OCI-LY3 (cell line): ENCODE measurements at regions not wholly inside any gene's neighbourhood (a gene's known extent, or its start where the extent isn't known, plus 50 kb on each side); places are given as distances from the start of the nearest gene placed in this dataset.
"Not testable (repeated sequence)": the region's sequence is repeated elsewhere in the genome, so short reads cannot be mapped to it uniquely, and the experiment has no call there.

ENCODE experiments used
- H2AFZ ChIP-seq: fragments of 200-600, 300-600 bp; shearing (Covaris generic); 2 replicates; pipeline ENCODE4 v1.6.0; 2014; ENCODE audit warnings: antibody characterized with exemption, low read depth, low read length
- H3K27ac ChIP-seq: fragments of 200-600, 300-600 bp; sonication (generic); 2 replicates; pipeline ENCODE4 v1.5.1; 2014; ENCODE audit warnings: mild to moderate bottlenecking, low read length, moderate library complexity, mixed read lengths
- H3K27me3 ChIP-seq: fragments of 200-600, 300-600 bp; sonication (generic); 2 replicates; pipeline ENCODE4 v1.6.1; 2014; ENCODE audit warnings: low read depth, low read length, mixed read lengths
- H3K36me3 ChIP-seq: fragments of 200-600, 300-600 bp; sonication (generic); replicated peaks from 2 replicates; pipeline ENCODE3; 2014; ENCODE audit warnings: low read depth, low read length, mixed read lengths
- H3K4me1 ChIP-seq: fragments of 300-600, 200-600 bp; sonication (generic); 2 replicates; pipeline ENCODE4 v1.6.1; 2014; ENCODE audit warnings: low read length, mixed read lengths
- H3K4me2 ChIP-seq: fragments of 200-600, 300-600 bp; sonication (generic); 2 replicates; pipeline ENCODE4 v1.6.1; 2014; ENCODE audit warnings: low read length, mixed read lengths
- H3K4me3 ChIP-seq: fragments of 300-600, 200-600 bp; sonication (generic); 2 replicates; pipeline ENCODE4 v1.5.1; 2014; ENCODE audit warnings: antibody characterized with exemption, mild to moderate bottlenecking, low read length, moderate library complexity
- H3K79me2 ChIP-seq: fragments of 300-600, 200-600 bp; shearing (Covaris generic); 2 replicates; pipeline ENCODE4 v1.6.1; 2014; ENCODE audit warnings: mild to moderate bottlenecking, low read length, mixed read lengths
- H3K9ac ChIP-seq: fragments of 300-600, 200-600 bp; shearing (Covaris generic); 2 replicates; pipeline ENCODE4 v1.6.0; 2014; ENCODE audit warnings: mild to moderate bottlenecking, low read length, moderate library complexity
- H3K9me3 ChIP-seq: fragments of 200-600, 300-600 bp; shearing (Covaris generic); 2 replicates; pipeline ENCODE4 v1.6.1; 2014; ENCODE audit warnings: low read length, mixed read lengths; ENCODE audit not compliant: insufficient read depth
- H4K20me1 ChIP-seq: fragments of 200-600, 300-600 bp; sonication (generic); 2 replicates; pipeline ENCODE4 v1.6.1; 2016; ENCODE audit warnings: low read length, mixed read lengths; ENCODE audit not compliant: insufficient read depth
- CTCF ChIP-seq: fragments of 200-600, 300-600 bp; sonication (generic); IDR thresholded peaks from 2 replicates; pipeline ENCODE4 v1.5.1; 2014; ENCODE audit warnings: antibody characterized with exemption, low read length, low read depth
- EZH2phosphoT487 ChIP-seq: fragments of 200-600 bp; shearing (Covaris generic); IDR thresholded peaks from 2 replicates; pipeline ENCODE4 v1.6.1; 2018; ENCODE audit warnings: antibody characterized with exemption, mixed run types, low read depth

- H3K4me1 ChIP-seq, result no peaks in the 10 kb centered on the region
- no peaks in the 10 kb centered on the region for H3K9me3 ChIP-seq
- no peak overlapping the region for H3K27ac ChIP-seq
- H2AFZ ChIP-seq, result no peak overlapping the region
- no peaks in the 10 kb centered on the region for H3K36me3 ChIP-seq
- H3K27me3 ChIP-seq, result no peaks in the 10 kb centered on the region
- no peak overlapping the region for H3K9ac ChIP-seq
- H4K20me1 ChIP-seq, result no peaks in the 10 kb centered on the region
- H3K79me2 ChIP-seq, result no peaks in the 10 kb centered on the region
- TF ChIP-seq EZH2phosphoT487, result no peak
- no peak for TF ChIP-seq CTCF
- H3K4me3 ChIP-seq, result no peak overlapping the region
- H3K4me2 ChIP-seq, result no peak overlapping the region
Measured at GRCh38 chr10:108327706-108328105, 1163.2 kb upstream of the SORCS1 start.

- no peak overlapping the region for H3K4me3 ChIP-seq
- no peak overlapping the region for H2AFZ ChIP-seq
- no peaks in the 10 kb centered on the region for H3K27me3 ChIP-seq
- H3K36me3 ChIP-seq, result no peaks in the 10 kb centered on the region
- TF ChIP-seq CTCF, result no peak
- TF ChIP-seq EZH2phosphoT487, result no peak
- no peaks in the 10 kb centered on the region for H4K20me1 ChIP-seq
- no peaks in the 10 kb centered on the region for H3K4me1 ChIP-seq
- no peak overlapping the region for H3K27ac ChIP-seq
- H3K9ac ChIP-seq, result no peak overlapping the region
- H3K9me3 ChIP-seq, result no peaks in the 10 kb centered on the region
- no peak overlapping the region for H3K4me2 ChIP-seq
- H3K79me2 ChIP-seq, result no peaks in the 10 kb centered on the region
Measured at GRCh38 chr10:108323274-108323798, 1158.8 kb upstream of the SORCS1 start.

GRCh38 chr10:108319434-108320222 is 1155.1 kb upstream of the SORCS1 start:
- Histone ChIP-seq H2AFZ (no peak overlapping the region), H3K79me2 (no peaks in the 10 kb centered on the region), H3K27me3 (no peaks in the 10 kb centered on the region), H3K36me3 (no peaks in the 10 kb centered on the region), H3K4me2 (no peak overlapping the region), H3K9ac (no peak overlapping the region), H3K4me1 (0 out of 2 replicates have a peak, but pooled peaks cover 3% of the 10 kb centered on the region), H3K4me3 (no peak overlapping the region), H4K20me1 (no peaks in the 10 kb centered on the region), H3K9me3 (no peaks in the 10 kb centered on the region), H3K27ac (no peak overlapping the region)
- TF ChIP-seq EZH2phosphoT487 (no peak), CTCF (no peak)

GRCh38 chr10:108315636-108316035 is 1151.1 kb upstream of the SORCS1 start:
- not testable (repeated sequence) for H3K9ac ChIP-seq, H3K27ac ChIP-seq, H2AFZ ChIP-seq, H3K9me3 ChIP-seq, H3K4me1 ChIP-seq, H3K4me3 ChIP-seq, H4K20me1 ChIP-seq, H3K79me2 ChIP-seq, H3K4me2 ChIP-seq, H3K27me3 ChIP-seq, H3K36me3 ChIP-seq
